H9 (cell line): ENCODE measurements at regions not wholly inside any gene's neighbourhood (a gene's known extent, or its start where the extent isn't known, plus 50 kb on each side); places are given as distances from the start of the nearest gene placed in this dataset.

ENCODE experiments used
- DNase-seq: peaks from one replicate; pipeline ENCODE4 v3.0.0-alpha.2; 2017
- H2AFZ ChIP-seq: one replicate; pipeline ENCODE4 v1.6.1; 2013; ENCODE audit warnings: mild to moderate bottlenecking, low read length, control low read depth, moderate library complexity
- H2AK5ac ChIP-seq: 2 replicates; pipeline ENCODE4 v1.6.1; 2013; ENCODE audit warnings: low read length, control low read depth, mixed read lengths; ENCODE audit not compliant: insufficient read length
- H2BK120ac ChIP-seq: one replicate; pipeline ENCODE4 v1.6.1; 2013; ENCODE audit warnings: low read depth, mild to moderate bottlenecking, low read length, control low read depth, inconsistent platforms; ENCODE audit not compliant: poor library complexity, severe bottlenecking
- H2BK12ac ChIP-seq: 2 replicates; pipeline ENCODE4 v1.6.1; 2013; ENCODE audit warnings: low read length, control low read depth, mixed read lengths, low read depth; ENCODE audit not compliant: insufficient read length
- H2BK15ac ChIP-seq: 2 replicates; pipeline ENCODE4 v1.6.1; 2013; ENCODE audit warnings: low read depth, low read length, control low read depth
- H2BK20ac ChIP-seq: one replicate; pipeline ENCODE4 v1.6.1; 2013; ENCODE audit warnings: low read depth, mild to moderate bottlenecking, low read length, control low read depth, inconsistent platforms; ENCODE audit not compliant: poor library complexity, severe bottlenecking
- H2BK5ac ChIP-seq: 2 replicates; pipeline ENCODE4 v1.6.1; 2013; ENCODE audit warnings: low read length, control low read depth, mixed read lengths; ENCODE audit not compliant: insufficient read length
- H3K14ac ChIP-seq: 2 replicates; pipeline ENCODE4 v1.6.1; 2013; ENCODE audit warnings: low read length, control low read depth; ENCODE audit not compliant: insufficient read depth
- H3K18ac ChIP-seq: 2 replicates; pipeline ENCODE4 v1.6.1; 2013; ENCODE audit warnings: low read depth, mild to moderate bottlenecking, mixed read lengths, low read length, control low read depth; ENCODE audit not compliant: insufficient read length
- H3K23ac ChIP-seq: 2 replicates; pipeline ENCODE4 v1.6.1; 2013; ENCODE audit warnings: low read length, control low read depth, mixed read lengths, low read depth; ENCODE audit not compliant: insufficient read length
- H3K23me2 ChIP-seq: 2 replicates; pipeline ENCODE4 v1.6.1; 2013; ENCODE audit warnings: low read depth, mild to moderate bottlenecking, mixed read lengths, low read length, control low read depth; ENCODE audit not compliant: insufficient read length, poor library complexity, severe bottlenecking
- H3K27ac ChIP-seq: 2 replicates; pipeline ENCODE4 v1.5.1; 2013; ENCODE audit warnings: low read length, control low read depth, mixed read lengths, low read depth; ENCODE audit not compliant: insufficient read length
- H3K27me3 ChIP-seq: 2 replicates; pipeline ENCODE4 v1.6.1; 2013; ENCODE audit warnings: low read length, control low read depth, inconsistent platforms; ENCODE audit not compliant: insufficient read depth
- H3K4ac ChIP-seq: 2 replicates; pipeline ENCODE4 v1.6.1; 2013; ENCODE audit warnings: low read depth, mild to moderate bottlenecking, control low read depth, inconsistent platforms, low read length, moderate library complexity
- H3K4me1 ChIP-seq: 2 replicates; pipeline ENCODE4 v1.6.1; 2013; ENCODE audit warnings: low read length, control low read depth, inconsistent platforms; ENCODE audit not compliant: insufficient read depth
- H3K4me2 ChIP-seq: 2 replicates; pipeline ENCODE4 v1.6.1; 2013; ENCODE audit warnings: low read length, control low read depth, mixed read lengths; ENCODE audit not compliant: insufficient read length, insufficient read depth
- H3K56ac ChIP-seq: 2 replicates; pipeline ENCODE4 v1.6.1; 2013; ENCODE audit warnings: low read depth, mild to moderate bottlenecking, mixed read lengths, low read length, control low read depth; ENCODE audit not compliant: insufficient read length
- H3K79me1 ChIP-seq: 2 replicates; pipeline ENCODE4 v1.6.1; 2013; ENCODE audit warnings: low read depth, mild to moderate bottlenecking, moderate library complexity, low read length, control low read depth, inconsistent platforms; ENCODE audit not compliant: insufficient read depth, poor library complexity, severe bottlenecking
- H3K79me2 ChIP-seq: 2 replicates; pipeline ENCODE4 v1.6.1; 2013; ENCODE audit warnings: low read length, control low read depth, inconsistent platforms; ENCODE audit not compliant: insufficient read depth
- H3K9ac ChIP-seq: 2 replicates; pipeline ENCODE4 v1.6.1; 2013; ENCODE audit warnings: low read length, control low read depth, mixed read lengths; ENCODE audit not compliant: insufficient read length; ENCODE audit errors: extremely low read depth
- H3K9me3 ChIP-seq: one replicate; pipeline ENCODE4 v1.6.1; 2013; ENCODE audit warnings: low read depth, low read length, inconsistent platforms; ENCODE audit not compliant: control insufficient read depth
- H3T11ph ChIP-seq: one replicate; pipeline ENCODE4 v1.6.1; 2013; ENCODE audit warnings: mild to moderate bottlenecking, low read length, control low read depth, inconsistent platforms
- H4K20me1 ChIP-seq: one replicate; pipeline ENCODE4 v1.6.1; 2013; ENCODE audit not compliant: control insufficient read depth, insufficient read length, insufficient read depth
- H4K5ac ChIP-seq: 2 replicates; pipeline ENCODE4 v1.6.1; 2013; ENCODE audit warnings: low read depth, mild to moderate bottlenecking, mixed read lengths, low read length, control low read depth; ENCODE audit not compliant: insufficient read length
- H4K8ac ChIP-seq: replicated peaks from 2 replicates; pipeline ENCODE4 v1.6.1; 2013; ENCODE audit warnings: low read length, control low read depth, mixed read lengths, low read depth; ENCODE audit not compliant: insufficient read length
- H4K91ac ChIP-seq: 2 replicates; pipeline ENCODE4 v1.6.1; 2013; ENCODE audit warnings: low read depth, mild to moderate bottlenecking, moderate library complexity, mixed read lengths, low read length, control low read depth; ENCODE audit not compliant: insufficient read length
- H3K27ac Mint-ChIP-seq, 3 experiments: 2 replicates in 2 of 3; 3 replicates in 1 of 3; pipeline ENCODE4 v1.8.0; 2020 to 2021; ENCODE audit warnings: mixed read lengths in 3 of 3, mild to moderate bottlenecking in 1 of 3, moderate library complexity in 1 of 3
- H3K27me3 Mint-ChIP-seq: 2 replicates; pipeline ENCODE4 v1.8.0; 2021; ENCODE audit warnings: low read depth, mild to moderate bottlenecking, moderate library complexity, mixed read lengths
- H3K36me3 Mint-ChIP-seq, 3 experiments: 2 replicates in 2 of 3; 3 replicates in 1 of 3; pipeline ENCODE4 v1.8.0; 2020 to 2021; ENCODE audit warnings: low read depth in 3 of 3, mixed read lengths in 3 of 3; ENCODE audit not compliant: insufficient read depth in 1 of 3
- H3K4me1 Mint-ChIP-seq, 2 experiments: 2 replicates each; pipeline ENCODE4 v1.8.0; 2020; ENCODE audit warnings: mixed read lengths in 2 of 2
- H3K4me3 Mint-ChIP-seq, 2 experiments: 2 replicates in 1 of 2; 3 replicates in 1 of 2; pipeline ENCODE4 v1.8.0; 2020 to 2021; ENCODE audit warnings: mild to moderate bottlenecking in 2 of 2, mixed read lengths in 2 of 2, moderate library complexity in 1 of 2
- H3K9me3 Mint-ChIP-seq, 2 experiments: 2 replicates in 1 of 2; 3 replicates in 1 of 2; pipeline ENCODE4 v1.8.0; 2020; ENCODE audit warnings: mild to moderate bottlenecking in 2 of 2, mixed read lengths in 2 of 2, moderate library complexity in 1 of 2
- TF ChIP-seq, protein P1 (sequence below): fragments of 200-600 bp; sonication (generic); conservative IDR thresholded peaks from 3 replicates; pipeline ENCODE4 v1.8.0; 2021; ENCODE audit warnings: antibody characterized with exemption, mild to moderate bottlenecking

DNA sequence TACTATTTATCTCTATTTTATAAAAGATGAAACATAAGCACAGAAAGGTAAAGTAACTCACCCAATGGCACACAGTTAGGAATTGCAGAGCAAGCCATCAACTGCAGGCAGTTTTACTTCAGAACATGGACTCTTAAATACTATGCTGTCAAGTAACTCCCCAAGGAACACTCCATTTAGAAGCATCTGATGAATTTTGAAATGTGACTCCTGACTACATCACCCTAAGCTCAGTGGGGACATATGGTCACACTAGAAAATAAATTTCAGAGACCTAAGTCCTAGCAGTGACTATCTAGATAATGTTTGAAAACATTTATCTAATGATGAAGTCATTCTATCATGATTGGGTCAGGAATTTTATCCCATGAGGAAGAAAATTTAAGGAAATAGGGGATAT is 272.8 kb upstream of the ARRDC4 start:
- Histone ChIP-seq H3K79me2 (no peaks in the 10 kb centered on the region), H3K14ac (no peak overlapping the region), H3K18ac (no peak overlapping the region), H3K23ac (no peak overlapping the region), H3K4me2 (no peak overlapping the region), H3K9ac (no peak overlapping the region), H4K8ac (no peak overlapping the region), H2BK12ac (no peak overlapping the region), H3K79me1 (no peaks in the 10 kb centered on the region), H3K4me1 (no peaks in the 10 kb centered on the region), H4K20me1 (no peaks in the 10 kb centered on the region), H4K5ac (no peak overlapping the region), H3K27me3 (no peaks in the 10 kb centered on the region), H3K27ac (no peak overlapping the region), H4K91ac (no peak overlapping the region), H2BK15ac (no peak overlapping the region), H2AK5ac (no peak overlapping the region), H3K56ac (no peak overlapping the region), H2BK120ac (no peak overlapping the region), H3K9me3 (no peaks in the 10 kb centered on the region), H3K4ac (no peak overlapping the region), H2BK5ac (no peak overlapping the region), H3K23me2 (peaks cover 3% of the 10 kb centered on the region), H3T11ph (no peak overlapping the region), H2BK20ac (no peak overlapping the region), H2AFZ (no peak overlapping the region)
- no peak overlapping the region for H3K4me3 Mint-ChIP-seq
- no peaks in the 10 kb centered on the region for H3K4me1 Mint-ChIP-seq
- H3K27me3 Mint-ChIP-seq = no peaks in the 10 kb centered on the region
- no peak for DNase-seq
- no peaks in the 10 kb centered on the region for H3K36me3 Mint-ChIP-seq
- TF ChIP-seq, protein P1, sequence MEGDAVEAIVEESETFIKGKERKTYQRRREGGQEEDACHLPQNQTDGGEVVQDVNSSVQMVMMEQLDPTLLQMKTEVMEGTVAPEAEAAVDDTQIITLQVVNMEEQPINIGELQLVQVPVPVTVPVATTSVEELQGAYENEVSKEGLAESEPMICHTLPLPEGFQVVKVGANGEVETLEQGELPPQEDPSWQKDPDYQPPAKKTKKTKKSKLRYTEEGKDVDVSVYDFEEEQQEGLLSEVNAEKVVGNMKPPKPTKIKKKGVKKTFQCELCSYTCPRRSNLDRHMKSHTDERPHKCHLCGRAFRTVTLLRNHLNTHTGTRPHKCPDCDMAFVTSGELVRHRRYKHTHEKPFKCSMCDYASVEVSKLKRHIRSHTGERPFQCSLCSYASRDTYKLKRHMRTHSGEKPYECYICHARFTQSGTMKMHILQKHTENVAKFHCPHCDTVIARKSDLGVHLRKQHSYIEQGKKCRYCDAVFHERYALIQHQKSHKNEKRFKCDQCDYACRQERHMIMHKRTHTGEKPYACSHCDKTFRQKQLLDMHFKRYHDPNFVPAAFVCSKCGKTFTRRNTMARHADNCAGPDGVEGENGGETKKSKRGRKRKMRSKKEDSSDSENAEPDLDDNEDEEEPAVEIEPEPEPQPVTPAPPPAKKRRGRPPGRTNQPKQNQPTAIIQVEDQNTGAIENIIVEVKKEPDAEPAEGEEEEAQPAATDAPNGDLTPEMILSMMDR = no peak
- no peaks in the 10 kb centered on the region for H3K9me3 Mint-ChIP-seq
- no peak overlapping the region for H3K27ac Mint-ChIP-seq
